ENCODE measurements at regions not wholly inside any gene's neighbourhood (a gene's known extent, or its start where the extent isn't known, plus 50 kb on each side); places are given as distances from the start of the nearest gene placed in this dataset.

DNA sequence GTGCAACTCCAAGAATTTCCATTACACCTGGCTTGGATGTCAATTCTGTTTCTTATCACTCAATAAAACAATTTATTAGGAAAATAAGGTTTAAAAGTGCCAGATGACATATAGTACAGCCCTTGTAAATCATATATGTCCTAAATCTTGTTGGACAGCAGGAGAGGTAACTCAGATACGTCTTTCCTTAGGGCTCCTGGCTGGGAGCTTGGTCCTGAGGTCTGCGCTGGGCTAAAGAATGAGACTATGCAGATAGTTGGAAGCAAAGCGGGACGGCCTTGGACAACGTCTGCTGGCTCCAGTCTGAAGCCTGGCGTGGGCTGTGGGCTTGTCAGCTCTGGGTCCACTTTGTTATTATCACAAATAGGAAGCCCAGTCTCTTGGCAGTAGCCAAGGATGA is 377.0 kb downstream of the DLEU7 start:
- TF ChIP-seq POLR2A (IDR thresholded peaks at IDR 0.05) (no peak), CTCF (IDR thresholded peaks at IDR 0.05) (no peak)
